HG03139 (cell line): ENCODE measurements at regions not wholly inside any gene's neighbourhood (a gene's known extent, or its start where the extent isn't known, plus 50 kb on each side); places are given as distances from the start of the nearest gene placed in this dataset.

Experiments used
- ATAC-seq: cut with Tn5 transposase; IDR thresholded peaks from one replicate; pipeline ENCODE4 v1.9.1; 2021; ENCODE audit not compliant: unreplicated experiment

- ATAC-seq, result no peak
Measured at GRCh38 chrX:69083801-69084200, 81.5 kb downstream of the PJA1 start.

DNA sequence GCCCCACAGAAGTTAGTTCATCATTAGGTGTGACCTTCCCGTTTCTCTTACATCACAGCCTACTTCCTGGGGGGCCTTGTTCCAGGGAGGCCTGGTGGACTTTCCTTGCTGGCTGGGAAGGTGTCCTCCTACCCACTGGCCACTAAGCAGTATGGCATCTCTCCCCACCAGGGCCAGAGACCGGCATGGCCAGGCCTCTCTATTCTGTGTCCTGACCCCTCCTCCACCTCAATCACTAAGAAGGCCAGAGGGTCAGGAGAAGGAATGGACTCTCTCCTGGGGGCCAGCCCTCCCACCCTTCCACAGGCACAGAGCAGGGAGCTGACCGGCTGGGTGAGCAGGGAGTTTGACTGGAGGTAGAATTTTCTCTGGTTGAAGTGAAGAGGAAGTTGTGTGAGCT is 81.9 kb downstream of the PJA1 start:
- no peak for ATAC-seq

GRCh38 chrX:69082753-69083150 is 82.5 kb downstream of the PJA1 start:
- no peak for ATAC-seq

- no peak for ATAC-seq
Measured at GRCh38 chrX:69082055-69082752, 83.0 kb downstream of the PJA1 start.

DNA sequence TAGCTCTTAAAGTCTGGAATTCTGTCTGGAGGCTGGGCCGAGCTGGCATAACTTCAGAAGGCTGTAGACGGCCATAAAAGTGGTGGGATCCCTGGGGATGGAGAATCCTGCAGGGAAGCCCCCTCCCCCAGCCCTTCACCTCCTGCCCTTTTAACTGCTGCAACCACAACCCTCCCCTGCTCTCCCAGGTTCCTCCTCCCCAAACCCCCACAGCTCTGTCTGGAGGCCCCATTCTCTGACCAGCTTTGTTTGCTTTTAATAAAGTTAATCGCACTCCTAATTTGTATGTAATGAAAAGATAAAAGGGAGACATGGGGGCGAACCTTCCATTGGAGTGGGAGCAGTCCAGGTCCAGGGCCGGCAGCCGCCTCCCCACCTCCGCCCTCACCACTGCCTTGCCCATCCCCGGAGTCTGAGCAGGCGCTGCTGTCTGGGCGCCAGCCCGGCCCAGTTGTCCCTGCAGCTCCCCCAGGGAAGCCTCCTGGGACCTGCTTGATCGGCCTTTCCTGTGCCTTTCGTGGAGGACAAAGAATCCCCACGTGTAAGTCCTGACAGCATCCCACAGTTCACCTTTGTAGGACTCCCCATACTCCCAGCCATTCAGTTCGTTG is 84.3 kb downstream of the PJA1 start:
- no peak for ATAC-seq

DNA sequence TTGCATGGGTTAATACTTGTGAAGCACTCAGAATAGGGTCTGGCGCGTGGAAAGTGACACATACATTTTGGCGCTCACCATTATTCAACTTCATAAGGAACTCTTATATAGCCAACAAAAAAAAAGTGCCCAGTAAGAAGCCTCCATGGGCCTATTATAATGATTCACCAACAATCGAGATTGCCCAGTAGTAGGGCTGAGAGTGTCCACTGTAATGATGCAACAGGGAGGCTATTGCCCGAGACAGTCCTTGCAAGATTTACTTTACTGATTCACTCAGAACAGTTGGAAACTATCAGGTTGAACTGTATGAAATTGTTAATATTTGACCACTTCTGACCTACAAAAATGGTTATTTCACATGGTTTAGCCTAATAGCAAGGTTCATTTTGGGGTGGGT is 86.0 kb downstream of the PJA1 start:
- no peak for ATAC-seq

DNA sequence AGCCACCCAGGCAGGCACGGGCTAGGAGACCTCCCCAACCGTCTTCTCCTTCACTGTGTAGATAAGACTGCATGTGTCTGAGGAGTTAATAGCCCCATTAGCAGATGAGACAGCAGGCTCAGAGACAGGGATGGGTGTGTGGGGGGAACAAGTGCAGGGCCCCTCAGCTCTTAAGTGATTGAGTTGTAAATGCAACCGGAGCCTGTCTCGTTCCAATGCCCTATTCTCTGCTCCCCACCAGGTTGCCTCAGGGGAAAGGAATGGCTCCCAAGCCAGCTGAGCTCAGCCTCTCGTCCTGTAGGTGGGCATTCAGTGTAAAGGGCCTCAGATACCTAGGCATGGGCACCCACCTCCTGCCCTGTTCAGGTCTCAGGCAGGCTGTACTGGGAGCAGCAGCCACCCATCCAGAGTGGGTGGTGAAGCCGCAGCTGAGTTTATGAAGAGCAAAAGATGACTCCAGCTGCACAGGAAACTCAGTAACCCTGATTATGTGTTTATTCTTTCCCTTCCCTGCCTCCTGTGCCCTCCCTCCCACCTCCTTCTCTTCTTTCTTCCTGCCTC is 87.3 kb downstream of the PJA1 start:
- no peak for ATAC-seq

GRCh38 chrX:69076088-69076487 is 89.2 kb downstream of the PJA1 start:
- no peak for ATAC-seq

- no peak for ATAC-seq
Measured at GRCh38 chrX:69074726-69075125, 90.5 kb downstream of the PJA1 start.

- no peak for ATAC-seq
Measured at GRCh38 chrX:69073721-69074120, 91.5 kb downstream of the PJA1 start.

- no peak for ATAC-seq
Measured at GRCh38 chrX:69073241-69073640, 92.0 kb downstream of the PJA1 start.

GRCh38 chrX:69072486-69073006 is 92.7 kb downstream of the PJA1 start:
- ATAC-seq, result no peak

- ATAC-seq, result no peak
Measured at GRCh38 chrX:69070949-69071650, 94.2 kb downstream of the PJA1 start.

DNA sequence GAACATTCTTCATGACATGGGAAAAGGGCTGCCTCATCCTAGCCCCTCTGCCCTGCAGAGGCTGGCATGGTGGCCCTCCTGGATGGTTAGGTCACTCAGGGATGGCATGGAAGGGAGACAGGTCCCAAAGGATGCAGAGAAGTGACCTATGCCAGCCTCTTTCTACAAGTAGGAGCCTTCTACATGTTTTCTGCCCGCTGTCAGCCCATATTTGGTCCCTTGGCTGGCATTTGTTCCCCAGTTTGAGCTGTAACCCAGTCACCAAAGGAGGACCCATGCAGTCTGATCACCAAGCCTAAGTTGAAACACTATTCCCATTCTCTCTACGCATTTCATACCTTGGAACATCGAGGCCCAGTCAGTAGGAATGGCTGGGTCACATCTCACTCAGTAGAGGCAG is 95.4 kb downstream of the PJA1 start:
- ATAC-seq, result no peak

GRCh38 chrX:69069086-69069445 is 96.2 kb downstream of the PJA1 start:
- no peak for ATAC-seq

- ATAC-seq, result no peak
Measured at GRCh38 chrX:69068301-69069085, 96.8 kb downstream of the PJA1 start.

GRCh38 chrX:69067841-69068240 is 97.4 kb downstream of the PJA1 start:
- ATAC-seq, result no peak

DNA sequence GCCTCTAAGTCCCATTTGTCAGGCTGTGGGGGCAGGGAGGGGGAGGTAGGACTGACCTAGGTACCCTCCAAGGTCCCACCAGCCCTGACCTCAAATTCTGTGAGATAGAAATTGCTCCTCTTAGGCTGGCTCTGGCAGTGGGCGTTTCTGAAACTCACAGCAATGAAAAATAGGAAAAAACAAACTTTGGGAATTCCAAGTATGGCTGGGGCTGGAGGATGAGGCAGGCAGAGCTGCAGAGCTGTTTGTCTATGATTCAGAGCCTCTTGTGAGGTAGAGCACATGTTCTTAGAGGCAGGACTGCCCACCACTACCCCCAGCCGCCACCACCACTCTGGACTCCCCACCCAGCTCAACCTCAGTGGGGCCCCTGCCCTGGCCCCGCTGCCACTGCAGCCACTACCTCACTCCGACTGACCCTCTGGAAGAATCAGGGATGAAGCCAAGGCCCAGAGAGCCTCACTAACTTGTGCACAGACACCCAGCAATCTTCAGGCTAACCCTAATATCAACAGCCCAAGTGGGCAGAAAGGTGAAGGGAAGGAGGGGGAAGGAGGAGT is 98.2 kb downstream of the PJA1 start:
- ATAC-seq, result no peak

GRCh38 chrX:69066021-69066757 is 99.1 kb downstream of the PJA1 start:
- no peak for ATAC-seq

DNA sequence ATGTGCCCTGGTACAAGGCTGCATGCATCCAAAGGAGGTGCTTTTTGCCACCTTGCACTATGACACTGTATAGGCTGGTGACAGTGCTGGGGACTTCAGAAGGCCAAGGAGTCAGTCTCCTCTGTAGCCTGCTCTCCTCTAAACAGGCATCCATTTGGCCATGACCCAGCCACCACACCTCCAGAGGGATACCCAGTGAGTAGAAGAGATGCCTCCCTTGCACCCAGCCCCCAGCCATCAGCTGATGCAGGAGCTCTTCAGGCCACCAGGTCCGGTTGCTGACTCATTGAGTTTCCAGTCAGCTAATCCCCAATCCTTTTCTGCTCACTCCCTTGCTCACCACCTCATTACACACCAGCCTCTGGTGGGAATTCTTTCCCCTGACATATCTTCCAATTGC is 99.8 kb downstream of the PJA1 start:
- no peak for ATAC-seq
